ENCODE measurements at regions not wholly inside any gene's neighbourhood (a gene's known extent, or its start where the extent isn't known, plus 50 kb on each side); places are given as distances from the start of the nearest gene placed in this dataset.

GRCh38 chr1:63101336-63101735 is 221.0 kb upstream of the FOXD3 start:
- H3K9me3 ChIP-seq, result no peaks in the 10 kb centered on the region
- DNase-seq (no peak), ATAC-seq (no peak)
- H3K36me3 ChIP-seq, result no peaks in the 10 kb centered on the region
- H3K27me3 ChIP-seq, result peaks cover 0 to 9% (median 0%) of the 10 kb centered on the region in 9 donors
- WGBS, 4 donors, result 79 to 84% (median 81%) methylated on average over 3 of the region's 3 CpGs
- no peaks in the 10 kb centered on the region for H3K4me1 ChIP-seq
- TF ChIP-seq POLR2A (IDR thresholded peaks at IDR 0.05) (no peak), CTCF (IDR thresholded peaks at IDR 0.05) (no peak)
- H3K4me3 ChIP-seq, result no peak overlapping the region
- intact Hi-C loops (cut with DNase I), result no loop called here
- H3K27ac ChIP-seq, result no peak overlapping the region

- WGBS, 4 donors, result 12 to 40% (median 26%) methylated on average over 1 of the region's 1 CpG
- DNase-seq (no peak), ATAC-seq (no peak)
- Histone ChIP-seq H3K27me3 (peaks cover 0 to 20% (median 0%) of the 10 kb centered on the region in 9 donors), H3K27ac (no peak overlapping the region), H3K4me3 (no peak overlapping the region), H3K4me1 (no peaks in the 10 kb centered on the region), H3K36me3 (no peaks in the 10 kb centered on the region), H3K9me3 (no peaks in the 10 kb centered on the region)
- intact Hi-C loops (cut with DNase I), result no loop called here
- no peak for TF ChIP-seq POLR2A (IDR thresholded peaks at IDR 0.05)
- TF ChIP-seq CTCF (IDR thresholded peaks at IDR 0.05), result no peak
Observed at GRCh38 chr1:63103682-63104081, 218.7 kb upstream of the FOXD3 start.

DNA sequence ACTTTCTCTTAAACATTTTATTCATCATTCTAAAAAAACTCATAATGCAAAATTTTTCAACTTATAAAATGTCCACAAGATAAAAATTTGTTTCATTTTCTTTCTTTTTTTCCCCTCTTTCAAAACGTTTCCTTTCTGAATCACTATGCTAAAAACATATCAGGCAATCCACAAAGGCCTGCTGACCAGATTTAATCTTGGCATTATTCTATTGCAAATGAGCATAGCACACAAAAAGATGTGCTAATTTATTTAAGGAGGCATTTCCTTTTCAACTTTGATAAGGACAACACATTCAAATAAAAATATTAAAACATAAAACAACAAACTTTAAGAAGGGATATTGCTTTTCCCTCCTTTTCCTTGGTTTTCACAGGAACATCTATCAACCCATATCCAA is 215.3 kb upstream of the FOXD3 start:
- Histone ChIP-seq H3K4me1 (no peaks in the 10 kb centered on the region), H3K27me3 (peaks cover 0 to 24% (median 0%) of the 10 kb centered on the region in 9 donors), H3K9me3 (no peaks in the 10 kb centered on the region), H3K4me3 (no peak overlapping the region), H3K27ac (no peak overlapping the region), H3K36me3 (no peaks in the 10 kb centered on the region)
- TF ChIP-seq CTCF (IDR thresholded peaks at IDR 0.05), result no peak
- no peak for TF ChIP-seq POLR2A (IDR thresholded peaks at IDR 0.05)
- intact Hi-C loops (cut with DNase I), result no loop called here
- WGBS, 4 donors, result 6 to 15% (median 11%) methylated on average over 1 of the region's 1 CpG
- ATAC-seq (no peak), DNase-seq (no peak)

DNA sequence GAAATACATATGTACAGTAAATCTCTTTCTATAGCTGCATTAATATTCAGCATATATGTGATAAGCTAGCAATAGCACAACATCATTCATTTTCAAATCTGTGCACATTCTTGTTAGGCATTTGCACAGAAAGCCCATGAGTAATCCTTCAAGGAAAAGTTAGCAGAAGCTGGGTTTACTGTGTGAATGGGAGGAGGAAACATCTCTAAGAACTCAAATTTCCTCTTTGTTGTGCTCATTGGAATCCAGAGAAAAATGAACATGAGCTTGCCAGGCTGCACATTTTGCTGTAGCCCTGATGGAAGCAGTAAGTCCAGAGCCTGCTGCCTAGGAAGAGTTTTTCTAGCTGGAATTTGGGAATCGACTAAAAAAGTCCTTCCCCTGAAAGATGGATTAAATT is 214.2 kb upstream of the FOXD3 start:
- DNase-seq (no peak), ATAC-seq (no peak)
- 56 to 70% (median 64%) methylated on average over 1 of the region's 1 CpG for WGBS, 4 donors
- TF ChIP-seq POLR2A (IDR thresholded peaks at IDR 0.05), result no peak
- TF ChIP-seq CTCF (IDR thresholded peaks at IDR 0.05), result no peak
- Histone ChIP-seq H3K27ac (no peak overlapping the region), H3K4me3 (no peak overlapping the region), H3K9me3 (no peaks in the 10 kb centered on the region), H3K36me3 (no peaks in the 10 kb centered on the region), H3K4me1 (no peaks in the 10 kb centered on the region), H3K27me3 (peaks cover 0 to 21% (median 0%) of the 10 kb centered on the region in 9 donors)
- intact Hi-C loops (cut with DNase I), result no loop called here
